Stomach (tissue), 4 donors: ENCODE measurements at regions not wholly inside any gene's neighbourhood (a gene's known extent, or its start where the extent isn't known, plus 50 kb on each side); places are given as distances from the start of the nearest gene placed in this dataset.

Source experiments
- EP300 ChIP-seq: sonication (generic); formaldehyde crosslinking; IDR thresholded peaks from one replicate; pipeline ENCODE4 v1.6.1; 2017; ENCODE audit warnings: antibody characterized with exemption
- POLR2A ChIP-seq, 4 donors: fragments of 450-650 bp; IDR thresholded peaks; one replicate each; pipeline ENCODE4 v1.6.1; 2016; ENCODE audit warnings: antibody characterized with exemption in 4 of 4, control low read depth in 2 of 4, mild to moderate bottlenecking in 1 of 4, moderate library complexity in 1 of 4
- POLR2AphosphoS5 ChIP-seq, 3 donors: sonication (generic); formaldehyde crosslinking; IDR thresholded peaks; one replicate each; pipeline ENCODE4 v1.6.1; 2016; ENCODE audit warnings: antibody characterized with exemption in 3 of 3
- TF ChIP-seq, protein P1 (sequence below), 7 experiments: fragments of 450-650 bp in 4 of 7; fragments of 200-600 bp in 3 of 7; sonication (generic) in 3 of 7; IDR thresholded peaks; one replicate each; pipeline ENCODE4 v1.5.1; 2016 to 2019; ENCODE audit warnings: antibody characterized with exemption in 7 of 7, control low read depth in 2 of 7, mild to moderate bottlenecking in 1 of 7

DNA sequence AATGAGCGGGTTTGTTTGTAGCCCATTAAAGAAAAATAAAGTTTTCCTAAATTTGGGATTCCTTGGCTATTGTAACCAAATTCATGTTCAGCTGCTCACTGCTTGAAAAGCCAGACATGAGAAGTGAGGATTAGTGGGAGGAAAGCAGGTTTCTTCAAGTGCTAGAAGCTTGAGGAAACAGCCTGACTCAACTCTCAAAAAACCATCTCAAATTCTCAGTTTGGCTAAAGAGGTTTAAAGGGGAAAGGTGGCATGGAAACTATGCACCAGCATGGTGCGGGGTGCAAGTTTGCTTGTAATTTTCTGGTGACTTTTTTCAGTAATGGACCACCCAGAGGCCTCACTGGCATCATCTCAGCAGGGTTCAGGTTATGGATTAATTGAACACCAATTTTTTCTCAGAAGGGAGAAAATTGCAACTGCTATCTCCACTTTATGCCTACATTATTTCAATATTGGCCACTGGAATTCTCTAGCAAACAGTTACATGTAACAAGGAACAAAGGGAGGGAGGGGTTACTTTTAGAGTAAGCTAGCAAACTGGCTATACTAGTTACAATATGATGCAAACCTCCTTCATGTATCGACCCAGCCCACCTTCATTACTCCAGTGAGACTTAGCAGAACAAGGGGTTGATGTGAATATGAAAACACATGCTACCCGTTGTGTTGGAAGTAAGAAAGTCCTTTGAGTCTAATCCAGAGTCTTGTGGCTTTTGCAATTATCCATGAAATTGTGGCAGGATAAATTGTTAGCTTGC lies 85.0 kb upstream of the IFNGR1 start:
- TF ChIP-seq, protein P1, sequence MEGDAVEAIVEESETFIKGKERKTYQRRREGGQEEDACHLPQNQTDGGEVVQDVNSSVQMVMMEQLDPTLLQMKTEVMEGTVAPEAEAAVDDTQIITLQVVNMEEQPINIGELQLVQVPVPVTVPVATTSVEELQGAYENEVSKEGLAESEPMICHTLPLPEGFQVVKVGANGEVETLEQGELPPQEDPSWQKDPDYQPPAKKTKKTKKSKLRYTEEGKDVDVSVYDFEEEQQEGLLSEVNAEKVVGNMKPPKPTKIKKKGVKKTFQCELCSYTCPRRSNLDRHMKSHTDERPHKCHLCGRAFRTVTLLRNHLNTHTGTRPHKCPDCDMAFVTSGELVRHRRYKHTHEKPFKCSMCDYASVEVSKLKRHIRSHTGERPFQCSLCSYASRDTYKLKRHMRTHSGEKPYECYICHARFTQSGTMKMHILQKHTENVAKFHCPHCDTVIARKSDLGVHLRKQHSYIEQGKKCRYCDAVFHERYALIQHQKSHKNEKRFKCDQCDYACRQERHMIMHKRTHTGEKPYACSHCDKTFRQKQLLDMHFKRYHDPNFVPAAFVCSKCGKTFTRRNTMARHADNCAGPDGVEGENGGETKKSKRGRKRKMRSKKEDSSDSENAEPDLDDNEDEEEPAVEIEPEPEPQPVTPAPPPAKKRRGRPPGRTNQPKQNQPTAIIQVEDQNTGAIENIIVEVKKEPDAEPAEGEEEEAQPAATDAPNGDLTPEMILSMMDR (IDR thresholded peaks at IDR 0.05): no peak
- TF ChIP-seq POLR2AphosphoS5 (IDR thresholded peaks at IDR 0.05): no peak
- TF ChIP-seq POLR2A (IDR thresholded peaks at IDR 0.05): no peak
- TF ChIP-seq EP300: no peak
